ENCODE measurements at regions not wholly inside any gene's neighbourhood (a gene's known extent, or its start where the extent isn't known, plus 50 kb on each side); places are given as distances from the start of the nearest gene placed in this dataset.

DNA sequence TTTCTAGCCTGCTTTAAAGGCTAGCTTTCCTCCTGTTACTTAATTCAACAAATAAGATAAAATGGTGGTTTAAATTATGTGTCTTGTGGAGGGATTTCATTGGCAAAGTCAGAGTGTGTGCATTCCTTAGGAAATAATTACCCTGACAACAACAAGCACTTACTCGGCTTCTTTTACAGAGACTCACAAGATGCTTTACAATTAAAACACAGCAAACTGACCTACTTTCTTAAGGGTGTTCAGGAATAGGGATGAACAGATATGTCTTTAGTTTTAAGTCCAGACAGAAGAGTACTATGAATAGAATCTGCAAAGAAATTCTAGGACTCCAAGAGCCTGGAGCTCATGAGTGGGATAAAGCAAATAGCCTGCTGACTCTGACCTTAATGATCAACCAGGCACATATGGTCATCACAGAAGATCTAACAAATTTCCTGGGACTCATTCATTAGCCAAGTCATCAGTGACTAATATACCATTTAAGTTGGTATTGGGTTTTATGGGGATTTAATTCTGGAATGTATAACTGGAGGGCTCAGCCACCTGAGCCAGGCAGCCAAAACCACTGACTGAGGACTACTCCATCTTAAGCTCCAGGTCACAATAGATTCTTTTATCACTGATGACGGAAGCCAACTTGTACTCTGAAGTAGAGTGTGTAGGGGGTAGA lies 161.8 kb upstream of the RIMS1 start:
- Histone ChIP-seq H3K4me1 (ENCODE audit: control insufficient read depth in 4 of 4, insufficient read depth in 4 of 4, low read length in 3 of 4) (no peaks in the 10 kb centered on the region), H3K36me3 (ENCODE audit: control insufficient read depth in 4 of 4, insufficient read depth in 3 of 4, low read depth in 1 of 4, low read length in 3 of 4) (no peaks in the 10 kb centered on the region), H3K4me3 (ENCODE audit: low read depth in 1 of 3, low read length in 3 of 3) (no peak overlapping the region), H3K9me3 (ENCODE audit: control insufficient read depth in 4 of 4, low read length in 3 of 4) (no peaks in the 10 kb centered on the region), H3K27me3 (ENCODE audit: control insufficient read depth in 4 of 4, insufficient read depth in 4 of 4, low read length in 3 of 4) (no peaks in the 10 kb centered on the region), H3K27ac (ENCODE audit: low read depth in 1 of 2, low read length in 2 of 2) (no peak overlapping the region), H3K9ac (ENCODE audit: low read depth in 1 of 2, low read length in 2 of 2) (no peak overlapping the region)
- TF ChIP-seq JUND (IDR thresholded peaks at IDR 0.05) (no peak), HNF4A (conservative IDR thresholded peaks at IDR 0.05) (no peak), NR2F2 (IDR thresholded peaks at IDR 0.05) (no peak), EGR1 (IDR thresholded peaks at IDR 0.05; ENCODE audit: low read depth in 2 of 2) (no peak), FOXA1 (IDR thresholded peaks at IDR 0.05) (no peak), SP1 (IDR thresholded peaks at IDR 0.05) (no peak), RAD21 (IDR thresholded peaks at IDR 0.05) (no peak), RXRA (IDR thresholded peaks at IDR 0.05) (no peak), HNF4G (IDR thresholded peaks at IDR 0.05) (no peak)
- TF ChIP-seq, protein P1, sequence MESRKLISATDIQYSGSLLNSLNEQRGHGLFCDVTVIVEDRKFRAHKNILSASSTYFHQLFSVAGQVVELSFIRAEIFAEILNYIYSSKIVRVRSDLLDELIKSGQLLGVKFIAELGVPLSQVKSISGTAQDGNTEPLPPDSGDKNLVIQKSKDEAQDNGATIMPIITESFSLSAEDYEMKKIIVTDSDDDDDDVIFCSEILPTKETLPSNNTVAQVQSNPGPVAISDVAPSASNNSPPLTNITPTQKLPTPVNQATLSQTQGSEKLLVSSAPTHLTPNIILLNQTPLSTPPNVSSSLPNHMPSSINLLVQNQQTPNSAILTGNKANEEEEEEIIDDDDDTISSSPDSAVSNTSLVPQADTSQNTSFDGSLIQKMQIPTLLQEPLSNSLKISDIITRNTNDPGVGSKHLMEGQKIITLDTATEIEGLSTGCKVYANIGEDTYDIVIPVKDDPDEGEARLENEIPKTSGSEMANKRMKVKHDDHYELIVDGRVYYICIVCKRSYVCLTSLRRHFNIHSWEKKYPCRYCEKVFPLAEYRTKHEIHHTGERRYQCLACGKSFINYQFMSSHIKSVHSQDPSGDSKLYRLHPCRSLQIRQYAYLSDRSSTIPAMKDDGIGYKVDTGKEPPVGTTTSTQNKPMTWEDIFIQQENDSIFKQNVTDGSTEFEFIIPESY (IDR thresholded peaks at IDR 0.05) = no peak
- TF ChIP-seq, protein P2, sequence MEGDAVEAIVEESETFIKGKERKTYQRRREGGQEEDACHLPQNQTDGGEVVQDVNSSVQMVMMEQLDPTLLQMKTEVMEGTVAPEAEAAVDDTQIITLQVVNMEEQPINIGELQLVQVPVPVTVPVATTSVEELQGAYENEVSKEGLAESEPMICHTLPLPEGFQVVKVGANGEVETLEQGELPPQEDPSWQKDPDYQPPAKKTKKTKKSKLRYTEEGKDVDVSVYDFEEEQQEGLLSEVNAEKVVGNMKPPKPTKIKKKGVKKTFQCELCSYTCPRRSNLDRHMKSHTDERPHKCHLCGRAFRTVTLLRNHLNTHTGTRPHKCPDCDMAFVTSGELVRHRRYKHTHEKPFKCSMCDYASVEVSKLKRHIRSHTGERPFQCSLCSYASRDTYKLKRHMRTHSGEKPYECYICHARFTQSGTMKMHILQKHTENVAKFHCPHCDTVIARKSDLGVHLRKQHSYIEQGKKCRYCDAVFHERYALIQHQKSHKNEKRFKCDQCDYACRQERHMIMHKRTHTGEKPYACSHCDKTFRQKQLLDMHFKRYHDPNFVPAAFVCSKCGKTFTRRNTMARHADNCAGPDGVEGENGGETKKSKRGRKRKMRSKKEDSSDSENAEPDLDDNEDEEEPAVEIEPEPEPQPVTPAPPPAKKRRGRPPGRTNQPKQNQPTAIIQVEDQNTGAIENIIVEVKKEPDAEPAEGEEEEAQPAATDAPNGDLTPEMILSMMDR (IDR thresholded peaks at IDR 0.05; ENCODE audit: low read depth, low read length, missing input control) = no peak
- TF ChIP-seq, protein P3, sequence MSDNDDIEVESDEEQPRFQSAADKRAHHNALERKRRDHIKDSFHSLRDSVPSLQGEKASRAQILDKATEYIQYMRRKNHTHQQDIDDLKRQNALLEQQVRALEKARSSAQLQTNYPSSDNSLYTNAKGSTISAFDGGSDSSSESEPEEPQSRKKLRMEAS (IDR thresholded peaks at IDR 0.05) = no peak
- TF ChIP-seq, protein P4, sequence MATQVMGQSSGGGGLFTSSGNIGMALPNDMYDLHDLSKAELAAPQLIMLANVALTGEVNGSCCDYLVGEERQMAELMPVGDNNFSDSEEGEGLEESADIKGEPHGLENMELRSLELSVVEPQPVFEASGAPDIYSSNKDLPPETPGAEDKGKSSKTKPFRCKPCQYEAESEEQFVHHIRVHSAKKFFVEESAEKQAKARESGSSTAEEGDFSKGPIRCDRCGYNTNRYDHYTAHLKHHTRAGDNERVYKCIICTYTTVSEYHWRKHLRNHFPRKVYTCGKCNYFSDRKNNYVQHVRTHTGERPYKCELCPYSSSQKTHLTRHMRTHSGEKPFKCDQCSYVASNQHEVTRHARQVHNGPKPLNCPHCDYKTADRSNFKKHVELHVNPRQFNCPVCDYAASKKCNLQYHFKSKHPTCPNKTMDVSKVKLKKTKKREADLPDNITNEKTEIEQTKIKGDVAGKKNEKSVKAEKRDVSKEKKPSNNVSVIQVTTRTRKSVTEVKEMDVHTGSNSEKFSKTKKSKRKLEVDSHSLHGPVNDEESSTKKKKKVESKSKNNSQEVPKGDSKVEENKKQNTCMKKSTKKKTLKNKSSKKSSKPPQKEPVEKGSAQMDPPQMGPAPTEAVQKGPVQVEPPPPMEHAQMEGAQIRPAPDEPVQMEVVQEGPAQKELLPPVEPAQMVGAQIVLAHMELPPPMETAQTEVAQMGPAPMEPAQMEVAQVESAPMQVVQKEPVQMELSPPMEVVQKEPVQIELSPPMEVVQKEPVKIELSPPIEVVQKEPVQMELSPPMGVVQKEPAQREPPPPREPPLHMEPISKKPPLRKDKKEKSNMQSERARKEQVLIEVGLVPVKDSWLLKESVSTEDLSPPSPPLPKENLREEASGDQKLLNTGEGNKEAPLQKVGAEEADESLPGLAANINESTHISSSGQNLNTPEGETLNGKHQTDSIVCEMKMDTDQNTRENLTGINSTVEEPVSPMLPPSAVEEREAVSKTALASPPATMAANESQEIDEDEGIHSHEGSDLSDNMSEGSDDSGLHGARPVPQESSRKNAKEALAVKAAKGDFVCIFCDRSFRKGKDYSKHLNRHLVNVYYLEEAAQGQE (IDR thresholded peaks at IDR 0.05) = no peak
- TF ChIP-seq, protein P5, sequence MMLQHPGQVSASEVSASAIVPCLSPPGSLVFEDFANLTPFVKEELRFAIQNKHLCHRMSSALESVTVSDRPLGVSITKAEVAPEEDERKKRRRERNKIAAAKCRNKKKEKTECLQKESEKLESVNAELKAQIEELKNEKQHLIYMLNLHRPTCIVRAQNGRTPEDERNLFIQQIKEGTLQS (IDR thresholded peaks at IDR 0.05) = no peak
- 76% methylated on average over 2 of the region's 2 CpGs for WGBS
- DNase-seq (ENCODE audit: low spot score) = no peak

DNA sequence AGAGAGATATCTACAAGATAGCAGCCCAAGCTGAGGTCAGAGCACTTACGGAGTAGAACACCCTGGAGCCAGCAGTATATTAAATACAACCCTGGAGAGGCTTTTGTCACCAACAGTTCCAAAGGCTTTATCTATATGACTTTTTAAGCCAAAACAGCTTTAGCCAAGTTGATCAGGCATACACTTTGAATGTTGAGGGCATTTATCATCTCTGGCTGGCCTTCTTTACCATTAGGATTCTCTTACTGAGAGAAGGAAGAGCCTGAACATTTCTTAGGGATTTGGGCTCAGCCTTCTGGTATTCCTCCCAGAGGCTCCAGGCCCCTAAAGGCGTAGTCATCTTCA lies 161.3 kb upstream of the RIMS1 start:
- Histone ChIP-seq H3K4me1 (ENCODE audit: control insufficient read depth in 4 of 4, insufficient read depth in 4 of 4, low read length in 3 of 4) (no peaks in the 10 kb centered on the region), H3K36me3 (ENCODE audit: control insufficient read depth in 4 of 4, insufficient read depth in 3 of 4, low read depth in 1 of 4, low read length in 3 of 4) (no peaks in the 10 kb centered on the region), H3K9ac (ENCODE audit: low read depth in 1 of 2, low read length in 2 of 2) (no peak overlapping the region), H3K27ac (ENCODE audit: low read depth in 1 of 2, low read length in 2 of 2) (no peak overlapping the region), H3K9me3 (ENCODE audit: control insufficient read depth in 4 of 4, low read length in 3 of 4) (no peaks in the 10 kb centered on the region), H3K27me3 (ENCODE audit: control insufficient read depth in 4 of 4, insufficient read depth in 4 of 4, low read length in 3 of 4) (no peaks in the 10 kb centered on the region), H3K4me3 (ENCODE audit: low read depth in 1 of 3, low read length in 3 of 3) (no peak overlapping the region)
- WGBS = 87% methylated on average over 2 of the region's 2 CpGs
- no peak for TF ChIP-seq YY1 (IDR thresholded peaks at IDR 0.05)
- no peak for TF ChIP-seq HNF4A (conservative IDR thresholded peaks at IDR 0.05)
- TF ChIP-seq, protein P4 (IDR thresholded peaks at IDR 0.05) = no peak
- TF ChIP-seq, protein P5 (IDR thresholded peaks at IDR 0.05) = no peak
- TF ChIP-seq NR2F2 (IDR thresholded peaks at IDR 0.05) = no peak
- TF ChIP-seq TAF1 (conservative IDR thresholded peaks at IDR 0.05) = no peak
- TF ChIP-seq EGR1 (IDR thresholded peaks at IDR 0.05; ENCODE audit: low read depth in 2 of 2) = no peak
- TF ChIP-seq FOXA1 (IDR thresholded peaks at IDR 0.05) = no peak
- no peak for TF ChIP-seq GABPA (IDR thresholded peaks at IDR 0.05 in 1 of 2, conservative IDR thresholded peaks at IDR 0.05 in 1 of 2)
- TF ChIP-seq RAD21 (IDR thresholded peaks at IDR 0.05) = no peak
- TF ChIP-seq JUND (IDR thresholded peaks at IDR 0.05) = no peak
- no peak for TF ChIP-seq RXRA (IDR thresholded peaks at IDR 0.05)
- TF ChIP-seq, protein P3 (IDR thresholded peaks at IDR 0.05) = no peak
- DNase-seq (ENCODE audit: low spot score) = no peak

Measured in liver (tissue), 8 donors.